HS-5 (cell line): ENCODE measurements at regions not wholly inside any gene's neighbourhood (a gene's known extent, or its start where the extent isn't known, plus 50 kb on each side); places are given as distances from the start of the nearest gene placed in this dataset.
"Not testable (repeated sequence)": the region's sequence is repeated elsewhere in the genome, so short reads cannot be mapped to it uniquely, and the experiment has no call there.

Experiments used
- DNase-seq: peaks from one replicate; pipeline ENCODE4 v3.0.0-alpha.2; 2012; ENCODE audit warnings: low read depth

GRCh38 chr1:195202241-195202640 is 1406.0 kb downstream of the KCNT2 start:
- DNase-seq = no peak

GRCh38 chr1:195200772-195201171 is 1407.5 kb downstream of the KCNT2 start:
- no peak for DNase-seq

- DNase-seq = no peak
Observed at GRCh38 chr1:195197116-195197515, 1411.1 kb downstream of the KCNT2 start.

- no peak for DNase-seq
Observed at GRCh38 chr1:195195423-195196057, 1412.7 kb downstream of the KCNT2 start.

GRCh38 chr1:195193134-195193533 is 1415.1 kb downstream of the KCNT2 start:
- DNase-seq = no peak

- DNase-seq = peak; percentile 28
Observed at GRCh38 chr1:195188821-195189220, 1419.4 kb downstream of the KCNT2 start.

- DNase-seq = no peak
Observed at GRCh38 chr1:195186544-195186943, 1421.7 kb downstream of the KCNT2 start.

GRCh38 chr1:195185736-195186135 is 1422.5 kb downstream of the KCNT2 start:
- DNase-seq = no peak

GRCh38 chr1:195185321-195185720 is 1422.9 kb downstream of the KCNT2 start:
- DNase-seq = no peak

GRCh38 chr1:195173753-195174152 is 1434.5 kb downstream of the KCNT2 start:
- DNase-seq = no peak

- DNase-seq = not testable (repeated sequence)
Observed at GRCh38 chr1:195159795-195160194, 1448.4 kb downstream of the KCNT2 start.

GRCh38 chr1:195158091-195158490 is 1450.1 kb downstream of the KCNT2 start:
- DNase-seq = no peak

- DNase-seq = no peak
Observed at GRCh38 chr1:195153107-195153506, 1455.1 kb downstream of the KCNT2 start.

- DNase-seq = no peak
Observed at GRCh38 chr1:195150768-195151167, 1457.5 kb downstream of the KCNT2 start.

- no peak for DNase-seq
Observed at GRCh38 chr1:195141294-195141693, 1466.9 kb downstream of the KCNT2 start.

GRCh38 chr1:195130598-195130997 is 1477.6 kb downstream of the KCNT2 start:
- no peak for DNase-seq

- DNase-seq = no peak
Observed at GRCh38 chr1:195122497-195122896, 1485.7 kb downstream of the KCNT2 start.

GRCh38 chr1:195113471-195113870 is 1494.8 kb downstream of the KCNT2 start:
- DNase-seq = no peak

GRCh38 chr1:195105773-195106172 is 1502.5 kb downstream of the KCNT2 start:
- no peak for DNase-seq

- DNase-seq = no peak
Observed at GRCh38 chr1:195105281-195105680, 1503.0 kb downstream of the KCNT2 start.

- DNase-seq = no peak
Observed at GRCh38 chr1:195097316-195097715, 1510.9 kb downstream of the KCNT2 start.

- DNase-seq = no peak
Observed at GRCh38 chr1:195096051-195096521, 1512.2 kb downstream of the KCNT2 start.

- no peak for DNase-seq
Observed at GRCh38 chr1:195085196-195085595, 1523.0 kb downstream of the KCNT2 start.

GRCh38 chr1:195082183-195082582 is 1526.1 kb downstream of the KCNT2 start:
- DNase-seq = peak; percentile 41
